ENCODE measurements at regions not wholly inside any gene's neighbourhood (a gene's known extent, or its start where the extent isn't known, plus 50 kb on each side); places are given as distances from the start of the nearest gene placed in this dataset.

GRCh38 chr9:126017758-126018157, 270.6 kb downstream of the PBX3 start:
- DNase-seq (ENCODE audit: low spot score): no peak

- DNase-seq (ENCODE audit: low spot score): no peak
These were observed 273.7 kb downstream of the PBX3 start for GRCh38 chr9:126020836-126021235.

- no peak for DNase-seq (ENCODE audit: low spot score)
These were observed 276.8 kb downstream of the PBX3 start for GRCh38 chr9:126023962-126024361.

GRCh38 chr9:126024581-126025230, 277.5 kb downstream of the PBX3 start:
- DNase-seq (ENCODE audit: low spot score): no peak

GRCh38 chr9:126025991-126026390, 278.8 kb downstream of the PBX3 start:
- no peak for DNase-seq (ENCODE audit: low spot score)

GRCh38 chr9:126027566-126027965, 280.4 kb downstream of the PBX3 start:
- no peak for DNase-seq (ENCODE audit: low spot score)

GRCh38 chr9:126028746-126029145, 281.6 kb downstream of the PBX3 start:
- no peak for DNase-seq (ENCODE audit: low spot score)

GRCh38 chr9:126030716-126031115, 283.5 kb downstream of the PBX3 start:
- DNase-seq (ENCODE audit: low spot score): no peak

GRCh38 chr9:126031116-126031515, 283.9 kb downstream of the PBX3 start:
- no peak for DNase-seq (ENCODE audit: low spot score)

- no peak for DNase-seq (ENCODE audit: low spot score)
These were observed 285.0 kb downstream of the PBX3 start for GRCh38 chr9:126032135-126032534.

GRCh38 chr9:126033318-126033717, 286.1 kb downstream of the PBX3 start:
- no peak for DNase-seq (ENCODE audit: low spot score)

GRCh38 chr9:126033956-126034355, 286.8 kb downstream of the PBX3 start:
- DNase-seq (ENCODE audit: low spot score): no peak

GRCh38 chr9:126036881-126037291, 289.7 kb downstream of the PBX3 start:
- no peak for DNase-seq (ENCODE audit: low spot score)

- DNase-seq (ENCODE audit: low spot score): no peak
These were observed 287.8 kb upstream of the MVB12B start for GRCh38 chr9:126038790-126039189.

- no peak for DNase-seq (ENCODE audit: low spot score)
These were observed 282.9 kb upstream of the MVB12B start for GRCh38 chr9:126043681-126044080.

GRCh38 chr9:126049088-126049487, 277.5 kb upstream of the MVB12B start:
- no peak for DNase-seq (ENCODE audit: low spot score)

- DNase-seq (ENCODE audit: low spot score): no peak
These were observed 276.6 kb upstream of the MVB12B start for GRCh38 chr9:126049896-126050604.

GRCh38 chr9:126050605-126050990, 276.0 kb upstream of the MVB12B start:
- DNase-seq (ENCODE audit: low spot score): no peak

GRCh38 chr9:126051446-126052130, 275.0 kb upstream of the MVB12B start:
- DNase-seq (ENCODE audit: low spot score): no peak

GRCh38 chr9:126052791-126053190, 273.8 kb upstream of the MVB12B start:
- no peak for DNase-seq (ENCODE audit: low spot score)

GRCh38 chr9:126053913-126054312, 272.7 kb upstream of the MVB12B start:
- DNase-seq (ENCODE audit: low spot score): no peak

- no peak for DNase-seq (ENCODE audit: low spot score)
These were observed 271.1 kb upstream of the MVB12B start for GRCh38 chr9:126055381-126055985.

Measured in CD4-positive, alpha-beta T cell treated with Interleukin-2 at 100 ng/mL for 4 hours (primary cell).